ENCODE measurements at regions not wholly inside any gene's neighbourhood (a gene's known extent, or its start where the extent isn't known, plus 50 kb on each side); places are given as distances from the start of the nearest gene placed in this dataset.

- H2AFZ ChIP-seq: no peak overlapping the region
- H3K4me3 ChIP-seq (ENCODE audit: low read depth, low read length): no peak overlapping the region
- H3K4me2 ChIP-seq (ENCODE audit: low read length): no peak overlapping the region
- no peaks in the 10 kb centered on the region for H3K4me1 ChIP-seq
- H3K9ac ChIP-seq: no peak overlapping the region
- no peak overlapping the region for H3K27ac ChIP-seq
- H3K27me3 ChIP-seq (ENCODE audit: control insufficient read depth, insufficient read depth, low read length): no peaks in the 10 kb centered on the region
- no peaks in the 10 kb centered on the region for H3K79me2 ChIP-seq
- no peaks in the 10 kb centered on the region for H3K9me3 ChIP-seq (ENCODE audit: control insufficient read depth, low read length)
- no peaks in the 10 kb centered on the region for H3K36me3 ChIP-seq (ENCODE audit: control insufficient read depth, insufficient read depth, low read length)
- TF ChIP-seq CTCF (IDR thresholded peaks at IDR 0.05): no peak
These were observed 1226.3 kb upstream of the NCAM2 start for GRCh38 chr21:19771881-19772280.

GRCh38 chr21:19776076-19776475 lies 1222.1 kb upstream of the NCAM2 start:
- no peaks in the 10 kb centered on the region for H3K9me3 ChIP-seq (ENCODE audit: control insufficient read depth, low read length)
- TF ChIP-seq CTCF (IDR thresholded peaks at IDR 0.05): no peak

GRCh38 chr21:19781881-19782652 lies 1216.1 kb upstream of the NCAM2 start:
- no peak overlapping the region for H3K4me2 ChIP-seq (ENCODE audit: low read length)
- no peaks in the 10 kb centered on the region for H3K79me2 ChIP-seq
- H3K9me3 ChIP-seq (ENCODE audit: control insufficient read depth, low read length): no peaks in the 10 kb centered on the region
- H2AFZ ChIP-seq: no peak overlapping the region
- no peak overlapping the region for H3K4me3 ChIP-seq (ENCODE audit: low read depth, low read length)
- no peak overlapping the region for H3K9ac ChIP-seq
- TF ChIP-seq CTCF (IDR thresholded peaks at IDR 0.05): no peak
- no peaks in the 10 kb centered on the region for H3K36me3 ChIP-seq (ENCODE audit: control insufficient read depth, insufficient read depth, low read length)
- H3K27me3 ChIP-seq (ENCODE audit: control insufficient read depth, insufficient read depth, low read length): no peaks in the 10 kb centered on the region
- no peak overlapping the region for H3K27ac ChIP-seq
- no peaks in the 10 kb centered on the region for H3K4me1 ChIP-seq

More at GRCh38 chr21:19776076-19776475, 1222.1 kb upstream of the NCAM2 start:
- Histone ChIP-seq H3K4me2 (ENCODE audit: low read length) (no peak overlapping the region), H3K27ac (no peak overlapping the region), H3K27me3 (ENCODE audit: control insufficient read depth, insufficient read depth, low read length) (no peaks in the 10 kb centered on the region), H3K4me1 (no peaks in the 10 kb centered on the region), H3K36me3 (ENCODE audit: control insufficient read depth, insufficient read depth, low read length) (no peaks in the 10 kb centered on the region), H3K9ac (no peak overlapping the region), H2AFZ (no peak overlapping the region), H3K79me2 (no peaks in the 10 kb centered on the region), H3K4me3 (ENCODE audit: low read depth, low read length) (no peak overlapping the region)

- TF ChIP-seq CTCF (IDR thresholded peaks at IDR 0.05): no peak
- Histone ChIP-seq H3K9ac (no peak overlapping the region), H3K4me2 (ENCODE audit: low read length) (no peak overlapping the region), H3K27ac (no peak overlapping the region), H3K4me3 (ENCODE audit: low read depth, low read length) (no peak overlapping the region), H3K4me1 (no peaks in the 10 kb centered on the region), H2AFZ (no peak overlapping the region), H3K36me3 (ENCODE audit: control insufficient read depth, insufficient read depth, low read length) (no peaks in the 10 kb centered on the region), H3K9me3 (ENCODE audit: control insufficient read depth, low read length) (no peaks in the 10 kb centered on the region), H3K79me2 (no peaks in the 10 kb centered on the region), H3K27me3 (ENCODE audit: control insufficient read depth, insufficient read depth, low read length) (no peaks in the 10 kb centered on the region)
These were observed 1212.3 kb upstream of the NCAM2 start for GRCh38 chr21:19785941-19786340.

GRCh38 chr21:19792004-19792403 lies 1206.2 kb upstream of the NCAM2 start:
- H3K27me3 ChIP-seq (ENCODE audit: control insufficient read depth, insufficient read depth, low read length): no peaks in the 10 kb centered on the region
- no peaks in the 10 kb centered on the region for H3K36me3 ChIP-seq (ENCODE audit: control insufficient read depth, insufficient read depth, low read length)
- H2AFZ ChIP-seq: no peak overlapping the region
- no peak overlapping the region for H3K4me3 ChIP-seq (ENCODE audit: low read depth, low read length)
- no peaks in the 10 kb centered on the region for H3K4me1 ChIP-seq
- no peak overlapping the region for H3K9ac ChIP-seq
- no peak for TF ChIP-seq CTCF (IDR thresholded peaks at IDR 0.05)
- no peak overlapping the region for H3K27ac ChIP-seq
- no peak overlapping the region for H3K4me2 ChIP-seq (ENCODE audit: low read length)
- H3K9me3 ChIP-seq (ENCODE audit: control insufficient read depth, low read length): no peaks in the 10 kb centered on the region
- no peaks in the 10 kb centered on the region for H3K79me2 ChIP-seq
